H1 (cell line): ENCODE measurements at regions not wholly inside any gene's neighbourhood (a gene's known extent, or its start where the extent isn't known, plus 50 kb on each side); places are given as distances from the start of the nearest gene placed in this dataset.

Experiments
- CBX5 ChIP-seq: fragments of 300-800, 300-1000 bp; sonication (generic); IDR thresholded peaks from 2 replicates; pipeline ENCODE4 v1.7.1; 2016; ENCODE audit warnings: antibody characterized with exemption, low read length, low read depth
- CHD7 ChIP-seq: fragments of 300-600 bp; sonication (generic); IDR thresholded peaks from 2 replicates; pipeline ENCODE4 v1.7.1; 2012; ENCODE audit warnings: low read length, moderate library complexity, mild to moderate bottlenecking, inconsistent platforms; ENCODE audit not compliant: insufficient replicate concordance
- RAD21 ChIP-seq, 2 experiments: IDR thresholded peaks in 1 of 2; conservative IDR thresholded peaks in 1 of 2; 2 replicates each; pipeline ENCODE4 v1.6.1; 2011; ENCODE audit warnings: low read depth in 2 of 2, low read length in 2 of 2, improper control_type of control experiment in 1 of 2, inconsistent platforms in 1 of 2, mild to moderate bottlenecking in 1 of 2, moderate library complexity in 1 of 2

GRCh38 chr18:75530118-75530517 lies 102.6 kb upstream of the SMIM21 start (continued):
- no peak for TF ChIP-seq CHD7
- TF ChIP-seq CBX5 = no peak
- no peak for TF ChIP-seq RAD21 (IDR thresholded peaks at IDR 0.05 in 1 of 2, conservative IDR thresholded peaks at IDR 0.05 in 1 of 2; ENCODE audit: low read depth in 2 of 2, low read length in 2 of 2)
